ENCODE measurements at regions not wholly inside any gene's neighbourhood (a gene's known extent, or its start where the extent isn't known, plus 50 kb on each side); places are given as distances from the start of the nearest gene placed in this dataset.

DNA sequence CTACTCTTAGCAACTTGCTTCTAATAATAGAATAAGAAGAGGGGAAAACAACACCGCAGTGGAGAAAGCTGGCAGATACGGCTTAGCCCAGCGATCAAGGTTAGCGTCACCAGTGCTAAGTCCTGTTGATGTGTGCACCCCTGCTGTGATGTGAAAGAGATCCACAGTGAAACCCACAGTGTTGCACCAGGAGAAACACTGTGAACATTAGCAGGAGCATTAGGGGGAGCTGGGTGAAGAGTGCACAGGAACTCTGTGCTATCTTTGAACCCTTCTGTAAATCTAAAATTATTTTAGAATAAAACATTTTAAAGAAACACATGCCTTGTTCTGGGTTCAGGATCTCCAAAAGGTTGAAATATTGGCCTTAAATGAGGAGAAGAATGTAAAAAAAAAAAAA is 154.1 kb upstream of the UNC5B start:
- TF ChIP-seq SIN3A (IDR thresholded peaks at IDR 0.05; ENCODE audit: borderline replicate concordance, insufficient read depth, low read length) (no peak), POLR2AphosphoS5 (IDR thresholded peaks at IDR 0.05; ENCODE audit: low read depth, low read length) (no peak)

All from PFSK-1 (cell line).